ENCODE measurements at regions not wholly inside any gene's neighbourhood (a gene's known extent, or its start where the extent isn't known, plus 50 kb on each side); places are given as distances from the start of the nearest gene placed in this dataset.

- no peak for DNase-seq (ENCODE audit: low spot score, unreplicated experiment)
- TF ChIP-seq CTCF (IDR thresholded peaks at IDR 0.05; ENCODE audit: unreplicated experiment): no peak
- Mint-ChIP-seq H3K27ac (no peak overlapping the region), H3K9me3 (ENCODE audit: low read depth) (no peaks in the 10 kb centered on the region), H3K4me3 (ENCODE audit: low read depth) (no peak overlapping the region), H3K36me3 (ENCODE audit: insufficient read depth) (no peaks in the 10 kb centered on the region), H3K4me1 (ENCODE audit: low read depth) (peaks cover 1% of the 10 kb centered on the region), H3K27me3 (no peaks in the 10 kb centered on the region)
Measured at GRCh38 chr4:171203425-171203824, 609.8 kb upstream of the GALNTL6 start.

- Mint-ChIP-seq H3K27ac (no peak overlapping the region), H3K36me3 (ENCODE audit: insufficient read depth) (no peaks in the 10 kb centered on the region), H3K4me3 (ENCODE audit: low read depth) (no peak overlapping the region), H3K9me3 (ENCODE audit: low read depth) (no peaks in the 10 kb centered on the region), H3K27me3 (no peaks in the 10 kb centered on the region), H3K4me1 (ENCODE audit: low read depth) (peaks cover 1% of the 10 kb centered on the region)
- DNase-seq (ENCODE audit: low spot score, unreplicated experiment): no peak
- TF ChIP-seq CTCF (IDR thresholded peaks at IDR 0.05; ENCODE audit: unreplicated experiment): no peak
Measured at GRCh38 chr4:171202908-171203307, 610.3 kb upstream of the GALNTL6 start.

GRCh38 chr4:171186700-171187099, 626.5 kb upstream of the GALNTL6 start:
- Mint-ChIP-seq H3K4me3 (ENCODE audit: low read depth) (no peak overlapping the region), H3K36me3 (ENCODE audit: insufficient read depth) (no peaks in the 10 kb centered on the region), H3K27ac (no peak overlapping the region), H3K27me3 (no peaks in the 10 kb centered on the region), H3K4me1 (ENCODE audit: low read depth) (peaks cover 7% of the 10 kb centered on the region), H3K9me3 (ENCODE audit: low read depth) (peaks cover 3% of the 10 kb centered on the region)
- no peak for DNase-seq (ENCODE audit: low spot score, unreplicated experiment)
- no peak for TF ChIP-seq CTCF (IDR thresholded peaks at IDR 0.05; ENCODE audit: unreplicated experiment)

- DNase-seq (ENCODE audit: low spot score, unreplicated experiment): no peak
- H3K27ac Mint-ChIP-seq: no peak overlapping the region
- TF ChIP-seq CTCF (IDR thresholded peaks at IDR 0.05; ENCODE audit: unreplicated experiment): no peak
- no peak overlapping the region for H3K4me3 Mint-ChIP-seq (ENCODE audit: low read depth)
- H3K9me3 Mint-ChIP-seq (ENCODE audit: low read depth): no peaks in the 10 kb centered on the region
- H3K4me1 Mint-ChIP-seq (ENCODE audit: low read depth): peaks cover 11% of the 10 kb centered on the region
- H3K36me3 Mint-ChIP-seq (ENCODE audit: insufficient read depth): no peaks in the 10 kb centered on the region
- H3K27me3 Mint-ChIP-seq: no peaks in the 10 kb centered on the region
Measured at GRCh38 chr4:171181090-171181489, 632.1 kb upstream of the GALNTL6 start.

GRCh38 chr4:171170671-171171070, 642.5 kb upstream of the GALNTL6 start:
- DNase-seq (ENCODE audit: low spot score, unreplicated experiment): no peak
- Mint-ChIP-seq H3K36me3 (ENCODE audit: insufficient read depth) (no peaks in the 10 kb centered on the region), H3K27ac (no peak overlapping the region), H3K27me3 (no peaks in the 10 kb centered on the region), H3K4me1 (ENCODE audit: low read depth) (peaks cover 1% of the 10 kb centered on the region), H3K4me3 (ENCODE audit: low read depth) (no peak overlapping the region), H3K9me3 (ENCODE audit: low read depth) (peaks cover 5% of the 10 kb centered on the region)
- no peak for TF ChIP-seq CTCF (IDR thresholded peaks at IDR 0.05; ENCODE audit: unreplicated experiment)
